Stomach smooth muscle (tissue), 2 donors: ENCODE measurements at regions not wholly inside any gene's neighbourhood (a gene's known extent, or its start where the extent isn't known, plus 50 kb on each side); places are given as distances from the start of the nearest gene placed in this dataset.
"Not testable (repeated sequence)": the region's sequence is repeated elsewhere in the genome, so short reads cannot be mapped to it uniquely, and the experiment has no call there.

ENCODE experiments used
- H3K27ac ChIP-seq: one replicate; pipeline ENCODE4 v1.7.0; 2013; ENCODE audit warnings: mild to moderate bottlenecking, low read length, inconsistent platforms
- H3K27me3 ChIP-seq, 2 donors: one replicate each; pipeline ENCODE4 v1.7.0; 2013; ENCODE audit warnings: low read length in 2 of 2; ENCODE audit not compliant: insufficient read depth in 2 of 2, control insufficient read depth in 1 of 2
- H3K36me3 ChIP-seq, 2 donors: one replicate each; pipeline ENCODE4 v1.7.0; 2013; ENCODE audit warnings: low read length in 2 of 2; ENCODE audit not compliant: control insufficient read depth in 2 of 2, insufficient read depth in 2 of 2
- H3K4me1 ChIP-seq: one replicate; pipeline ENCODE4 v1.7.0; 2013; ENCODE audit warnings: low read length; ENCODE audit not compliant: control insufficient read depth, insufficient read depth
- H3K4me3 ChIP-seq, 2 donors: one replicate each; pipeline ENCODE4 v1.7.0; 2013; ENCODE audit warnings: low read length in 2 of 2
- H3K9ac ChIP-seq, 2 donors: one replicate each; pipeline ENCODE4 v1.7.0; 2013; ENCODE audit warnings: low read length in 2 of 2, mild to moderate bottlenecking in 1 of 2
- H3K9me3 ChIP-seq, 2 donors: one replicate each; pipeline ENCODE4 v1.7.0; 2013; ENCODE audit warnings: low read length in 2 of 2; ENCODE audit not compliant: control insufficient read depth in 2 of 2
- donor health status: healthy.
- donor health status: Pancreatic carcinoma.

GRCh38 chr5:63230754-63231153 is 652.1 kb downstream of the LRRC70 start:
- Histone ChIP-seq H3K27me3 (no peaks in the 10 kb centered on the region), H3K9me3 (no peaks in the 10 kb centered on the region), H3K9ac (no peak overlapping the region), H3K4me1 (no peaks in the 10 kb centered on the region), H3K27ac (no peak overlapping the region), H3K4me3 (no peak overlapping the region), H3K36me3 (no peaks in the 10 kb centered on the region)

- H3K4me3 ChIP-seq = no peak overlapping the region
- no peak overlapping the region for H3K27ac ChIP-seq
- H3K4me1 ChIP-seq = no peaks in the 10 kb centered on the region
- no peaks in the 10 kb centered on the region for H3K27me3 ChIP-seq
- no peaks in the 10 kb centered on the region for H3K36me3 ChIP-seq
- H3K9ac ChIP-seq = no peak overlapping the region
- no peaks in the 10 kb centered on the region for H3K9me3 ChIP-seq
Observed at GRCh38 chr5:63228154-63228553, 649.5 kb downstream of the LRRC70 start.

GRCh38 chr5:63220244-63220643 is 641.6 kb downstream of the LRRC70 start:
- Histone ChIP-seq H3K36me3 (no peaks in the 10 kb centered on the region), H3K27ac (no peak overlapping the region), H3K4me1 (no peaks in the 10 kb centered on the region), H3K27me3 (no peaks in the 10 kb centered on the region), H3K4me3 (no peak overlapping the region), H3K9me3 (no peaks in the 10 kb centered on the region), H3K9ac (no peak overlapping the region)

GRCh38 chr5:63217422-63217821 is 638.8 kb downstream of the LRRC70 start:
- H3K9ac ChIP-seq = no peak overlapping the region
- H3K36me3 ChIP-seq = no peaks in the 10 kb centered on the region
- H3K27ac ChIP-seq = no peak overlapping the region
- H3K9me3 ChIP-seq = no peaks in the 10 kb centered on the region
- H3K27me3 ChIP-seq = no peaks in the 10 kb centered on the region
- no peak overlapping the region for H3K4me3 ChIP-seq
- no peaks in the 10 kb centered on the region for H3K4me1 ChIP-seq

DNA sequence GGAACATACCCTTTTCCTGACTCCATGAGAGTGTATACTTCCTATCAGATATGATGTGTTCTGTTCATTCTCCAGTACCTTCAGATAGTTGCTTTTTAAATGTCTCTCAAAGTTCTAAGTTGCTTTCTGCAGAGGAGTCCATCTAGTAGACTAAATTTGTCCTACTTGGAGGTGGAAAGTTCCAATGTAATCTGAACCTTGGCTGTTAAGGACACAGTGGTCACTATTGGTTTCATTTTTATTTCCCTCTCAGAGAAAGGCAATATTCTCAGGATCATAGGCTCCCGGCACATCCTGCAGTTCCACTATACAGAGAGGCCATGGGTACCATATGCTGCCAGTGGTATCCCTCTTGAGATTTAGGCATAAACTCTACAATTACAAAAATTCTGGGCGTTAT is 634.6 kb downstream of the LRRC70 start:
- no peaks in the 10 kb centered on the region for H3K36me3 ChIP-seq
- no peak overlapping the region for H3K9ac ChIP-seq
- no peak overlapping the region for H3K27ac ChIP-seq
- no peaks in the 10 kb centered on the region for H3K9me3 ChIP-seq
- no peak overlapping the region for H3K4me3 ChIP-seq
- no peaks in the 10 kb centered on the region for H3K4me1 ChIP-seq
- H3K27me3 ChIP-seq = no peaks in the 10 kb centered on the region

- H3K9ac ChIP-seq = no peak overlapping the region
- H3K27ac ChIP-seq = no peak overlapping the region
- no peaks in the 10 kb centered on the region for H3K27me3 ChIP-seq
- no peaks in the 10 kb centered on the region for H3K9me3 ChIP-seq
- H3K4me3 ChIP-seq = no peak overlapping the region
- no peaks in the 10 kb centered on the region for H3K36me3 ChIP-seq
- no peaks in the 10 kb centered on the region for H3K4me1 ChIP-seq
Observed at GRCh38 chr5:63211448-63212132, 633.0 kb downstream of the LRRC70 start.

DNA sequence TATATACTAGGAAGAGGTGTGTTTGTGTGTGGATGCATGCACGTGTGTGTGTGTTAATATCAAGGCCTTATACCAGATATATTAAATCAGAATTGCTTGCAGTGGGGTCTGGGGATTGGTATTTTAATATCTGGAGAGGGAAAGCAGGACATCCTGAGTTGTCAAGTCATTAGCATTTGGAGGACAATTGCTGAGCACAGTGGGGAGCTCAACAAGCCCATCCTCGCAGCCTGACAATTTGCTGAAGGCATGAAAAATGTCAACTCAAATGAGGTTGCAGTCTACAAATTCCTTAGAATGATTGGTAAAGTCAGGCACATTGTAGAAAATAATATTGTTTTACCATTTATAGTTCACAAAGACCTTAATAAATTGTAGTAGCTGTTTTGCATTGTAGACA is 627.4 kb downstream of the LRRC70 start:
- no peak overlapping the region for H3K27ac ChIP-seq
- no peaks in the 10 kb centered on the region for H3K27me3 ChIP-seq
- no peaks in the 10 kb centered on the region for H3K36me3 ChIP-seq
- no peaks in the 10 kb centered on the region for H3K9me3 ChIP-seq
- no peak overlapping the region for H3K4me3 ChIP-seq
- H3K9ac ChIP-seq = no peak overlapping the region
- H3K4me1 ChIP-seq = no peaks in the 10 kb centered on the region

DNA sequence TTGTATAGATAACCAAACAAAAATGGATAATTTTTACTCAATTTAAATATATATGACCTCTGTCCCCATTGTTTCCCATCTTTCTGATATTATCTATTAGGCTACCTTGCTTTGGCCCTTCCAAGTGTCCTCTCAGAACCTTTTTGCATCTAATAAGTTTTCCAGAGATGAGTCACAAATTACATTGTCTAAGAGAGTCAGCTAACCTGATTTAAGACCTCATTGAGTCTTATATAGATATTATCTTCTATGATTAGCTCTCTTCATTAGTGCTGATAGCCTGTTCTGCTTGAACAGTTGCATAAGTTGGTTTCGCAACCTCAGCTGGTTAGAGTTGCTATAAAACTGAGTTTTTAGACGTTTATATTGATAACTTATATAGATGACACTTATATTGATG is 623.1 kb downstream of the LRRC70 start:
- Histone ChIP-seq H3K27me3 (no peaks in the 10 kb centered on the region), H3K9ac (no peak overlapping the region), H3K36me3 (no peaks in the 10 kb centered on the region), H3K4me3 (no peak overlapping the region), H3K4me1 (no peaks in the 10 kb centered on the region), H3K9me3 (no peaks in the 10 kb centered on the region), H3K27ac (no peak overlapping the region)

DNA sequence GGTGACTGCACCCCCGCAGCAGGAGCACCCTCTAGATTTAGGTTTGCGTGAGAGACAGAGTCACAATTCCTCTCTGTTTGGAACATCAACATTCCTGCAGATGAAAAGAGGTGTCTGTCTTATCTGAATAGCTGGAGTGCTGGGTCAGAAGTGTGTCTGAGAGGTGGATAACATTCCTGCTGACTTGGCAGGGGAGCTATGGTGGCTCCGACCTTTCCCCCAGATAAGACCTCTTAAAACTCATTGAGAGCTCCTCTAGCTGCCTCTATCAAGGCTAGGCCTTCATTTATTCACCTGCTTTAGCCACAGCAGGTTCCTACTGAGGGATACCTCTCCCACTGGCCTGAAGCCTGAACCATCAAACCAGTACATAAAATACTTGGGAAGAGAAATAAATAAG is 615.5 kb downstream of the LRRC70 start:
- H3K4me1 ChIP-seq = no peaks in the 10 kb centered on the region
- H3K9me3 ChIP-seq = no peaks in the 10 kb centered on the region
- no peaks in the 10 kb centered on the region for H3K36me3 ChIP-seq
- H3K4me3 ChIP-seq = no peak overlapping the region
- H3K9ac ChIP-seq = no peak overlapping the region
- H3K27me3 ChIP-seq = no peaks in the 10 kb centered on the region
- H3K27ac ChIP-seq = no peak overlapping the region

DNA sequence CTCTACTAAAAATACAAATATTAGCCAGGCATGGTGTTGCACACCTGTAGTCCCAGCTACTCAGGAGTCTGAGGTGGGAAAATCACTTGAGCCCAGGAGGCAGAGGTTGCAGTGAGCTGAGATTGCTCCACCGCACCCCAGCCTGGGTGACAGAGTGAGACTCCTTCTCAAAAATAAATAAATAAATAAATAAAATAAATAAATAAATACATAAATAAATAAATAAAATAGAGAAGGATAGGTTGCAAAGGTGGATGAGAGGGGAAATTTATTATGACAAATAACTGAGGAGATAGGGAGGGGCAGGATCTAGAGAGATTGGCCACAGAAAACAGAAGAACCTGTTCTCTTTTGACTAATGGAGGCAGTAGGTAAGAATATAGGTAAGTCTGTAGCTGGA is 601.6 kb downstream of the LRRC70 start:
- not testable (repeated sequence) for H3K36me3 ChIP-seq, H3K9me3 ChIP-seq, H3K4me1 ChIP-seq, H3K27ac ChIP-seq, H3K27me3 ChIP-seq, H3K9ac ChIP-seq, H3K4me3 ChIP-seq

- Histone ChIP-seq H3K9me3 (no peaks in the 10 kb centered on the region), H3K27me3 (no peaks in the 10 kb centered on the region), H3K4me1 (no peaks in the 10 kb centered on the region), H3K4me3 (no peak overlapping the region), H3K9ac (no peak overlapping the region), H3K36me3 (no peaks in the 10 kb centered on the region), H3K27ac (no peak overlapping the region)
Observed at GRCh38 chr5:63175850-63176249, 597.2 kb downstream of the LRRC70 start.
